ENCODE measurements at regions not wholly inside any gene's neighbourhood (a gene's known extent, or its start where the extent isn't known, plus 50 kb on each side); places are given as distances from the start of the nearest gene placed in this dataset.

DNA sequence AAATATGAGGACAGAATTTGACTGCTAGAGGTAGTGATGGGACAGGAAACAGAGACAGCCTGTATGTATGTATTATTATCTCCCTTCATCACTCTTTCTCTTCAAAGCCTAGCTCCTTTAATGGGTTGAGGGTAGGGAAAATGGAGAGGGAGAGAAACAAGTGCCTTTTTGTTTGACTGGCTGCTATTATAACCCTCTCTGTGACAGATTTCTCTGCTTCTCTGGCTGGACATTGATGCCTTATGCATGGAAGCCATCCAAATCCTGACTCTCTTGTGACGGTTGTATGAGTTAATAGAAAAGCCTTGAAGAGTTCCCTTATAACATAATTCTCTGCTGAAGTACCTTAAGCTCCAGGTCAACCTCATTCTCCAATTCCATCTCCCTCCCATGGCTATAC lies 118.5 kb upstream of the COL5A2 start:
- no peak for TF ChIP-seq EZH2phosphoT487 (IDR thresholded peaks at IDR 0.05; ENCODE audit: borderline replicate concordance, low read length)
- TF ChIP-seq, protein P1, sequence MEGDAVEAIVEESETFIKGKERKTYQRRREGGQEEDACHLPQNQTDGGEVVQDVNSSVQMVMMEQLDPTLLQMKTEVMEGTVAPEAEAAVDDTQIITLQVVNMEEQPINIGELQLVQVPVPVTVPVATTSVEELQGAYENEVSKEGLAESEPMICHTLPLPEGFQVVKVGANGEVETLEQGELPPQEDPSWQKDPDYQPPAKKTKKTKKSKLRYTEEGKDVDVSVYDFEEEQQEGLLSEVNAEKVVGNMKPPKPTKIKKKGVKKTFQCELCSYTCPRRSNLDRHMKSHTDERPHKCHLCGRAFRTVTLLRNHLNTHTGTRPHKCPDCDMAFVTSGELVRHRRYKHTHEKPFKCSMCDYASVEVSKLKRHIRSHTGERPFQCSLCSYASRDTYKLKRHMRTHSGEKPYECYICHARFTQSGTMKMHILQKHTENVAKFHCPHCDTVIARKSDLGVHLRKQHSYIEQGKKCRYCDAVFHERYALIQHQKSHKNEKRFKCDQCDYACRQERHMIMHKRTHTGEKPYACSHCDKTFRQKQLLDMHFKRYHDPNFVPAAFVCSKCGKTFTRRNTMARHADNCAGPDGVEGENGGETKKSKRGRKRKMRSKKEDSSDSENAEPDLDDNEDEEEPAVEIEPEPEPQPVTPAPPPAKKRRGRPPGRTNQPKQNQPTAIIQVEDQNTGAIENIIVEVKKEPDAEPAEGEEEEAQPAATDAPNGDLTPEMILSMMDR (IDR thresholded peaks at IDR 0.05; ENCODE audit: low read depth, low read length, poor library complexity, severe bottlenecking): no peak

Data from DOHH2 (cell line).